Osteoblast (primary cell): ENCODE measurements at regions not wholly inside any gene's neighbourhood (a gene's known extent, or its start where the extent isn't known, plus 50 kb on each side); places are given as distances from the start of the nearest gene placed in this dataset.
A peak's percentile ranks its signal among the peaks of the same experiment; 100 is the strongest.

Source experiments
- DNase-seq: peaks from one replicate; pipeline ENCODE4 v3.0.0; 2011; ENCODE audit warnings: low spot score, mixed read lengths; ENCODE audit not compliant: insufficient read length; ENCODE audit errors: missing footprints
- H2AFZ ChIP-seq: 2 replicates; pipeline ENCODE4 v1.6.0; 2011; ENCODE audit warnings: mild to moderate bottlenecking, low read length
- H3K27ac ChIP-seq: 2 replicates; pipeline ENCODE4 v1.5.1; 2011; ENCODE audit warnings: mild to moderate bottlenecking, low read depth, low read length, moderate library complexity
- H3K27me3 ChIP-seq: 2 replicates; pipeline ENCODE4 v1.6.0; 2012; ENCODE audit warnings: mild to moderate bottlenecking, control low read depth, inconsistent platforms, low read length, moderate library complexity; ENCODE audit not compliant: insufficient read depth
- H3K36me3 ChIP-seq: 2 replicates; pipeline ENCODE4 v1.5.1; 2011; ENCODE audit warnings: mild to moderate bottlenecking, low read length, control low read depth, moderate library complexity; ENCODE audit not compliant: insufficient read depth
- H3K4me1 ChIP-seq: 2 replicates; pipeline ENCODE4 v1.5.1; 2011; ENCODE audit warnings: mild to moderate bottlenecking, low read length, control low read depth, moderate library complexity; ENCODE audit not compliant: insufficient read depth
- H3K4me2 ChIP-seq: 2 replicates; pipeline ENCODE4 v1.6.0; 2011; ENCODE audit warnings: mild to moderate bottlenecking, low read length; ENCODE audit not compliant: insufficient read depth
- H3K4me3 ChIP-seq: fragments of 200-600 bp; sonication (generic); 3 replicates; pipeline ENCODE4 v1.5.1; 2012; ENCODE audit warnings: mild to moderate bottlenecking, low read length, inconsistent platforms; ENCODE audit not compliant: insufficient read depth
- H3K79me2 ChIP-seq: 2 replicates; pipeline ENCODE4 v1.6.0; 2012; ENCODE audit warnings: mild to moderate bottlenecking, low read length, control low read depth, inconsistent platforms; ENCODE audit not compliant: insufficient read depth
- H3K9me3 ChIP-seq: 2 replicates; pipeline ENCODE4 v1.5.1; 2011; ENCODE audit warnings: low read depth, low read length, control low read depth
- H4K20me1 ChIP-seq: 2 replicates; pipeline ENCODE4 v1.6.0; 2012; ENCODE audit warnings: mild to moderate bottlenecking, low read length, control low read depth; ENCODE audit not compliant: insufficient read depth
- TF ChIP-seq, protein P1 (sequence below): IDR thresholded peaks from 2 replicates; pipeline ENCODE4 v1.5.1; 2011; ENCODE audit warnings: mild to moderate bottlenecking, low read depth, low read length, moderate library complexity; ENCODE audit errors: extremely low read depth

- DNase-seq = no peak
- Histone ChIP-seq H2AFZ (no peak overlapping the region), H3K27me3 (no peaks in the 10 kb centered on the region), H3K9me3 (no peaks in the 10 kb centered on the region), H3K36me3 (no peaks in the 10 kb centered on the region), H4K20me1 (no peaks in the 10 kb centered on the region), H3K27ac (no peak overlapping the region), H3K4me1 (peaks cover 31% of the 10 kb centered on the region), H3K4me2 (no peak overlapping the region), H3K79me2 (no peaks in the 10 kb centered on the region), H3K4me3 (no peak overlapping the region)
- TF ChIP-seq, protein P1, sequence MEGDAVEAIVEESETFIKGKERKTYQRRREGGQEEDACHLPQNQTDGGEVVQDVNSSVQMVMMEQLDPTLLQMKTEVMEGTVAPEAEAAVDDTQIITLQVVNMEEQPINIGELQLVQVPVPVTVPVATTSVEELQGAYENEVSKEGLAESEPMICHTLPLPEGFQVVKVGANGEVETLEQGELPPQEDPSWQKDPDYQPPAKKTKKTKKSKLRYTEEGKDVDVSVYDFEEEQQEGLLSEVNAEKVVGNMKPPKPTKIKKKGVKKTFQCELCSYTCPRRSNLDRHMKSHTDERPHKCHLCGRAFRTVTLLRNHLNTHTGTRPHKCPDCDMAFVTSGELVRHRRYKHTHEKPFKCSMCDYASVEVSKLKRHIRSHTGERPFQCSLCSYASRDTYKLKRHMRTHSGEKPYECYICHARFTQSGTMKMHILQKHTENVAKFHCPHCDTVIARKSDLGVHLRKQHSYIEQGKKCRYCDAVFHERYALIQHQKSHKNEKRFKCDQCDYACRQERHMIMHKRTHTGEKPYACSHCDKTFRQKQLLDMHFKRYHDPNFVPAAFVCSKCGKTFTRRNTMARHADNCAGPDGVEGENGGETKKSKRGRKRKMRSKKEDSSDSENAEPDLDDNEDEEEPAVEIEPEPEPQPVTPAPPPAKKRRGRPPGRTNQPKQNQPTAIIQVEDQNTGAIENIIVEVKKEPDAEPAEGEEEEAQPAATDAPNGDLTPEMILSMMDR = no peak
These were observed 341.8 kb downstream of the CXCL12 start for GRCh38 chr10:44042926-44043602.

- no peaks in the 10 kb centered on the region for H3K36me3 ChIP-seq
- H3K4me2 ChIP-seq = no peak overlapping the region
- H4K20me1 ChIP-seq = no peaks in the 10 kb centered on the region
- H3K27me3 ChIP-seq = no peaks in the 10 kb centered on the region
- H2AFZ ChIP-seq = no peak overlapping the region
- H3K79me2 ChIP-seq = no peaks in the 10 kb centered on the region
- H3K27ac ChIP-seq = no peak overlapping the region
- peaks cover 31% of the 10 kb centered on the region for H3K4me1 ChIP-seq
- H3K9me3 ChIP-seq = no peaks in the 10 kb centered on the region
- H3K4me3 ChIP-seq = no peak overlapping the region
- no peak for DNase-seq
- TF ChIP-seq, protein P1 = no peak
These were observed 342.7 kb downstream of the CXCL12 start for GRCh38 chr10:44042075-44042770.

DNA sequence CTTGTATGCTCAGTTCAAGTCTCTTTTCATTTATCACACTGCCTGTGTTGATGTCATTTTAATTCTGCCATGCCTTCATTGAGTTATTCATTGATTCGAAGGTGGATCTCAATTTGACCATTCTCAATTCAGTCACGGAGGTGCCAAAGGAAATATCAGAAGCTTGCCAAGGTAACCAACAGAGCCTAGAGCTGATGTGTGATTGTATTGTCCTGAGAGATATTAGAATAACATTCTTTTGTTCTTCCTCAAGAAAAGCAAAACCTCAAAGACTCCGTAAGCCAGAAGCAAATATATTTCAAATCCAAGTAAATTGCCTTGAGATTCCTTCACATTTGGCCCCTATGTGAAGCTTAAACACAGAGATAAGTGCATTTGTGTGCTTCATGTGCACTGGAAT is 345.3 kb downstream of the CXCL12 start:
- H3K4me1 ChIP-seq = peaks cover 14% of the 10 kb centered on the region
- peak overlapping the region; percentile 35 for H3K4me2 ChIP-seq
- peak overlapping the region; percentile 91 for H3K27ac ChIP-seq
- H4K20me1 ChIP-seq = no peaks in the 10 kb centered on the region
- TF ChIP-seq, protein P1 = no peak
- no peaks in the 10 kb centered on the region for H3K9me3 ChIP-seq
- DNase-seq = no peak
- no peaks in the 10 kb centered on the region for H3K27me3 ChIP-seq
- no peaks in the 10 kb centered on the region for H3K79me2 ChIP-seq
- H3K36me3 ChIP-seq = no peaks in the 10 kb centered on the region
- H2AFZ ChIP-seq = no peak overlapping the region
- no peak overlapping the region for H3K4me3 ChIP-seq

DNA sequence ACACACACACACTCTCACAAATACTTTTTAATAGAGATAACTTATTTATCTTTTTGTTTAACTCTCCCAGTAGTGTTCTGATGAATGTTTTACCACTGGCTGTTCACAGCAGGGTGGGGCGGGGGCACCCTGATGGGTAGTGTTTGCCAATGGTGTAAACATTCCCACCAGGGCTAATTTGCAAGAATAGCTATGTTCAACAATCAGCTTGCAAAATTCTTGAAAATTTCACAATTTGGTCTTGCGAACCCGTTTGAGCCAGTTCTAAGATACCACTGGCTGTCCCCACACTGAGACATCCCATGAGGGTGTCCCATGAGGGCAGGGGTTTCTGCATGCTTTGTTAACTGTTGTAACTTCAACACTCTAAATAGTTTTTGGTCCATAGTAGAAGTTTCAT is 348.5 kb downstream of the CXCL12 start:
- Histone ChIP-seq H3K4me1 (peaks cover 40% of the 10 kb centered on the region), H4K20me1 (no peaks in the 10 kb centered on the region), H3K27me3 (no peaks in the 10 kb centered on the region), H3K4me3 (no peak overlapping the region), H3K9me3 (no peaks in the 10 kb centered on the region), H3K4me2 (no peak overlapping the region), H2AFZ (no peak overlapping the region), H3K27ac (no peak overlapping the region), H3K79me2 (no peaks in the 10 kb centered on the region), H3K36me3 (no peaks in the 10 kb centered on the region)
- no peak for DNase-seq
- TF ChIP-seq, protein P1 = no peak
